SK-N-SH (cell line): ENCODE measurements at regions not wholly inside any gene's neighbourhood (a gene's known extent, or its start where the extent isn't known, plus 50 kb on each side); places are given as distances from the start of the nearest gene placed in this dataset.

ENCODE experiments used
- CTCF ChIA-PET: fragments of 300-600, 350-600 bp; formaldehyde crosslinking; extraction: SDS; loops from one replicate; lab custom pipeline; 2021; lab: Yijun Ruan, JAX
- POLR2A ChIA-PET: fragments of 350-600 bp; sonication (Branson Sonifier 250); formaldehyde crosslinking; extraction: SDS; loops from one replicate; lab custom pipeline; 2020; ENCODE audit warnings: antibody characterized with exemption, inconsistent platforms; lab: Yijun Ruan, JAX
- DNase-seq: peaks from one replicate; pipeline ENCODE4 v3.0.0; 2012
- H2AFZ ChIP-seq: fragments of 200-600 bp; sonication (generic); 2 replicates; pipeline ENCODE4 v1.8.1; 2016; ENCODE audit warnings: antibody characterized with exemption, mild to moderate bottlenecking, low read depth
- H3F3A ChIP-seq: fragments of 200-600 bp; sonication (generic); replicated peaks from 2 replicates; pipeline ENCODE3; 2016; ENCODE audit warnings: antibody characterized with exemption, mild to moderate bottlenecking; ENCODE audit not compliant: insufficient read depth
- H3K27ac ChIP-seq, 2 experiments: fragments of 200-500 bp in 1 of 2; fragments of 200-600 bp in 1 of 2; sonication (Bioruptor generic) in 1 of 2; sonication (generic), shearing (Covaris generic) in 1 of 2; 2 replicates each; pipeline versions ENCODE4 v1.5.1 to v1.6.1; 2014 to 2016; ENCODE audit warnings: low read depth in 2 of 2, inconsistent platforms in 1 of 2, low read length in 1 of 2, mild to moderate bottlenecking in 1 of 2, mixed read lengths in 1 of 2
- H3K27me3 ChIP-seq: fragments of 200-600 bp; sonication (generic), shearing (Covaris generic); 2 replicates; pipeline ENCODE4 v1.6.1; 2016; ENCODE audit warnings: mixed run types; ENCODE audit not compliant: insufficient read depth
- H3K36me3 ChIP-seq, 2 experiments: fragments of 200-500 bp in 1 of 2; fragments of 200-600 bp in 1 of 2; sonication (Bioruptor generic) in 1 of 2; sonication (generic) in 1 of 2; replicated peaks in 1 of 2; 2 replicates each; pipeline versions ENCODE3 to v1.5.1; 2014 to 2016; ENCODE audit warnings: low read length in 1 of 2, mild to moderate bottlenecking in 1 of 2; ENCODE audit not compliant: insufficient read depth in 2 of 2, control insufficient read depth in 1 of 2
- H3K4me1 ChIP-seq, 2 experiments: fragments of 200-500 bp in 1 of 2; fragments of 200-600 bp in 1 of 2; sonication (Bioruptor generic) in 1 of 2; sonication (generic), shearing (Covaris generic) in 1 of 2; 2 replicates each; pipeline versions ENCODE4 v1.5.1 to v1.6.1; 2014 to 2016; ENCODE audit warnings: low read depth in 1 of 2, low read length in 1 of 2, mixed run types in 1 of 2; ENCODE audit not compliant: insufficient read depth in 2 of 2, control insufficient read depth in 1 of 2
- H3K4me2 ChIP-seq: fragments of 200-600 bp; sonication (generic), shearing (Covaris generic); 2 replicates; pipeline ENCODE4 v1.6.1; 2017; ENCODE audit warnings: mixed run types
- H3K4me3 ChIP-seq, 2 experiments: fragments of 200-500 bp in 1 of 2; fragments of 200-600 bp in 1 of 2; sonication (Bioruptor generic) in 1 of 2; sonication (generic), shearing (Covaris generic) in 1 of 2; 2 replicates each; pipeline versions ENCODE4 v1.5.1 to v1.8.1; 2014 to 2016; ENCODE audit warnings: low read depth in 2 of 2, inconsistent platforms in 1 of 2, low read length in 1 of 2, mild to moderate bottlenecking in 1 of 2, mixed read lengths in 1 of 2, moderate library complexity in 1 of 2
- H3K79me2 ChIP-seq: fragments of 200-600 bp; sonication (generic); 2 replicates; pipeline ENCODE4 v1.8.1; 2017; ENCODE audit warnings: mild to moderate bottlenecking; ENCODE audit not compliant: insufficient read depth
- H3K9ac ChIP-seq: fragments of 200-600 bp; sonication (generic); 2 replicates; pipeline ENCODE4 v1.6.1; 2017; ENCODE audit warnings: mixed run types
- H3K9me2 ChIP-seq: fragments of 200-600 bp; sonication (generic); 2 replicates; pipeline ENCODE4 v1.6.1; 2017; ENCODE audit warnings: mixed run types
- H3K9me3 ChIP-seq: fragments of 200-600 bp; sonication (generic); 2 replicates; pipeline ENCODE4 v1.6.1; 2017; ENCODE audit warnings: mixed run types, mild to moderate bottlenecking, moderate library complexity
- H4K20me1 ChIP-seq: fragments of 200-600 bp; sonication (generic); 2 replicates; pipeline ENCODE4 v1.6.1; 2017; ENCODE audit warnings: mild to moderate bottlenecking, mixed run types; ENCODE audit not compliant: insufficient read depth
- CHD2 ChIP-seq: fragments of 150-350 bp; IDR thresholded peaks from 2 replicates; pipeline ENCODE4 v1.6.1; 2018; ENCODE audit warnings: low read length; ENCODE audit not compliant: partially characterized antibody
- ELF1 ChIP-seq: IDR thresholded peaks from 2 replicates; pipeline ENCODE4 v1.4.0; 2012
- EZH2phosphoT487 ChIP-seq: fragments of 200-600 bp; sonication (generic); IDR thresholded peaks from 2 replicates; pipeline ENCODE4 v1.6.1; 2017; ENCODE audit warnings: low read depth, mixed run types, mild to moderate bottlenecking, antibody characterized with exemption, moderate library complexity, borderline replicate concordance
- GABPA ChIP-seq: IDR thresholded peaks from 2 replicates; pipeline ENCODE4 v1.4.0; 2012; ENCODE audit warnings: low read depth, mild to moderate bottlenecking
- GATA2 ChIP-seq: sonication (generic); formaldehyde crosslinking; IDR thresholded peaks from 2 replicates; pipeline ENCODE4 v1.5.0; 2020; ENCODE audit warnings: mild to moderate bottlenecking, missing genetic modification reagents
- MEF2A ChIP-seq: IDR thresholded peaks from 2 replicates; pipeline ENCODE4 v1.4.0; 2012; ENCODE audit warnings: low read depth, borderline replicate concordance
- MXI1 ChIP-seq: IDR thresholded peaks from 2 replicates; pipeline ENCODE4 v1.6.1; 2012; ENCODE audit warnings: mild to moderate bottlenecking, low read depth, low read length, improper control_type of control experiment
- NFIC ChIP-seq: IDR thresholded peaks from 2 replicates; pipeline ENCODE4 v1.4.0; 2012; ENCODE audit warnings: borderline replicate concordance
- NRF1 ChIP-seq: IDR thresholded peaks from 2 replicates; pipeline ENCODE4 v1.6.1; 2012; ENCODE audit warnings: low read depth, mild to moderate bottlenecking, low read length
- POLR2AphosphoS5 ChIP-seq: IDR thresholded peaks from 2 replicates; pipeline ENCODE4 v1.6.1; 2012; ENCODE audit warnings: low read depth, low read length
- RAD21 ChIP-seq: IDR thresholded peaks from 2 replicates; pipeline ENCODE4 v1.6.1; 2012; ENCODE audit warnings: mild to moderate bottlenecking, low read length
- RCOR1 ChIP-seq: fragments of 150-350 bp; IDR thresholded peaks from 2 replicates; pipeline ENCODE4 v1.6.1; 2017; ENCODE audit warnings: antibody characterized with exemption, low read length
- RXRA ChIP-seq: IDR thresholded peaks from 2 replicates; pipeline ENCODE4 v1.4.0; 2012; ENCODE audit warnings: low read depth, mild to moderate bottlenecking, borderline replicate concordance
- TAF1 ChIP-seq: IDR thresholded peaks from 2 replicates; pipeline ENCODE4 v1.6.1; 2012; ENCODE audit warnings: low read depth, mild to moderate bottlenecking, low read length, moderate library complexity, borderline replicate concordance
- TCF12 ChIP-seq: IDR thresholded peaks from 2 replicates; pipeline ENCODE4 v1.4.0; 2012
- USF1 ChIP-seq: IDR thresholded peaks from 2 replicates; pipeline ENCODE4 v1.4.0; 2012; ENCODE audit warnings: low read depth, borderline replicate concordance
- whole genome bisulfite sequencing: methylation state at CpG from one replicate; pipeline ENCODE4 v1.1.6; 2017; ENCODE audit warnings: low lambda C conversion rate; 5-methylcytosine and 5-hydroxymethylcytosine counted together
- TF ChIP-seq, protein P1 (sequence below): IDR thresholded peaks from 2 replicates; pipeline ENCODE4; 2012

DNA sequence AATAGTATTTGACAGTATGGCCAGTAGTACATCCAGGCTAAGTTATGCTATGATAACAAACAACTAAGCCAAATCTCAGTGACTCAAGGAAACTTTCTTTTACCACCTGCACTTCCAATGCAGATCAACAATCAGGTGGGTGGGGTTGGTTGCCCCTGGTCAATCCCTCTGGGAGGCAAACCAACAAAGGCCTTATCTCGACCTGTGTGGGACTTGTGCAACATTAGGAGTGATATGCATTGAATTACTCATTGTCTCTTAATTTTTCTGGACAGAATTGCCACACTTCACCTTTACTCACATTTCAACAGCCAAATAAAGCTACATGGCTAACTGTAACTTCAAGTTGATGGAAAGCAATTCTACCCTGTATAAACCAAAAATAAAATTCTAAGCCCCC lies 1049.3 kb upstream of the CDH2 start (continued):
- TF ChIP-seq ELF1 (no peak), NRF1 (no peak)
- TF ChIP-seq, all 33 proteins: peak for 0

- no peak overlapping the region for H3K4me3 ChIP-seq
- TF ChIP-seq MXI1 (no peak), POLR2AphosphoS5 (no peak), RXRA (no peak), TCF12 (no peak), EZH2phosphoT487 (no peak), GABPA (no peak), TAF1 (no peak), ELF1 (no peak), NFIC (no peak)
- TF ChIP-seq, all 33 proteins: peak for 0
- no peaks in the 10 kb centered on the region for H4K20me1 ChIP-seq
- DNase-seq, result no peak
- H3K9me2 ChIP-seq, result no peaks in the 10 kb centered on the region
- H3K4me2 ChIP-seq, result no peak overlapping the region
- H3K9ac ChIP-seq, result no peak overlapping the region
- H3K79me2 ChIP-seq, result no peaks in the 10 kb centered on the region
- no peaks in the 10 kb centered on the region for H3F3A ChIP-seq
- ChIA-PET CTCF (no interaction called here), POLR2A (no interaction called here)
- H2AFZ ChIP-seq, result no peak overlapping the region
- H3K27ac ChIP-seq, result no peak overlapping the region
- no peaks in the 10 kb centered on the region for H3K4me1 ChIP-seq
- no peaks in the 10 kb centered on the region for H3K27me3 ChIP-seq
- H3K36me3 ChIP-seq, result no peaks in the 10 kb centered on the region
- no peaks in the 10 kb centered on the region for H3K9me3 ChIP-seq
Observed at GRCh38 chr18:29225351-29225750, 1048.4 kb upstream of the CDH2 start.

- WGBS, result 59% methylated on average over 2 of the region's 2 CpGs
- Histone ChIP-seq H3K27ac (no peak overlapping the region), H4K20me1 (no peaks in the 10 kb centered on the region), H3K9me2 (no peaks in the 10 kb centered on the region), H3K27me3 (no peaks in the 10 kb centered on the region), H3K79me2 (no peaks in the 10 kb centered on the region)
- no peak for TF ChIP-seq MEF2A
- no peak for TF ChIP-seq USF1
- TF ChIP-seq, protein P1, sequence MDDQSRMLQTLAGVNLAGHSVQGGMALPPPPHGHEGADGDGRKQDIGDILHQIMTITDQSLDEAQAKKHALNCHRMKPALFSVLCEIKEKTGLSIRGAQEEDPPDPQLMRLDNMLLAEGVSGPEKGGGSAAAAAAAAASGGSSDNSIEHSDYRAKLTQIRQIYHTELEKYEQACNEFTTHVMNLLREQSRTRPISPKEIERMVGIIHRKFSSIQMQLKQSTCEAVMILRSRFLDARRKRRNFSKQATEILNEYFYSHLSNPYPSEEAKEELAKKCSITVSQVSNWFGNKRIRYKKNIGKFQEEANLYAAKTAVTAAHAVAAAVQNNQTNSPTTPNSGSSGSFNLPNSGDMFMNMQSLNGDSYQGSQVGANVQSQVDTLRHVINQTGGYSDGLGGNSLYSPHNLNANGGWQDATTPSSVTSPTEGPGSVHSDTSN, result no peak
- TF ChIP-seq NFIC, result no peak
- no peak for TF ChIP-seq CHD2
- no peak for TF ChIP-seq RCOR1
- TF ChIP-seq GATA2 (CRISPR knock-in tag), result no peak
- no peak for TF ChIP-seq MXI1
- TF ChIP-seq RAD21, result no peak
- TF ChIP-seq, all 33 proteins: peak for 0
- no peak overlapping the region for H2AFZ ChIP-seq
- POLR2A ChIA-PET, result no interaction called here
- no peak overlapping the region for H3K4me3 ChIP-seq
- H3K9ac ChIP-seq, result no peak overlapping the region
- DNase-seq, result no peak
- H3F3A ChIP-seq, result no peaks in the 10 kb centered on the region
- no peaks in the 10 kb centered on the region; a peak in 1 of 4 replicates for H3K4me1 ChIP-seq
- CTCF ChIA-PET, result interaction anchor here (0.6 to 1.6 kb wide), 3 partner anchors 9 to 42 kb away, joined by 3 read pairs; no protein-coding TSS in a partner anchor
- H3K36me3 ChIP-seq, result no peaks in the 10 kb centered on the region
- H3K9me3 ChIP-seq, result no peaks in the 10 kb centered on the region
- H3K4me2 ChIP-seq, result no peak overlapping the region
Observed at GRCh38 chr18:29218091-29218490, 1041.2 kb upstream of the CDH2 start.
